Suppressor macrophage (primary cell): ENCODE measurements at regions not wholly inside any gene's neighbourhood (a gene's known extent, or its start where the extent isn't known, plus 50 kb on each side); places are given as distances from the start of the nearest gene placed in this dataset.

Experiments
- DNase-seq, 4 experiments: peaks; one replicate each; pipeline ENCODE4 v3.0.0-alpha.2; 2020 to 2022

- DNase-seq = no peak
Measured at GRCh38 chr13:33471204-33471603, 185.6 kb upstream of the STARD13 start.

GRCh38 chr13:33472446-33472845, 186.9 kb upstream of the STARD13 start:
- DNase-seq = no peak

- DNase-seq = no peak
Measured at GRCh38 chr13:33479105-33479504, 193.6 kb upstream of the STARD13 start.

GRCh38 chr13:33480561-33480960, 195.0 kb upstream of the STARD13 start:
- no peak for DNase-seq

GRCh38 chr13:33483471-33483870, 197.9 kb upstream of the STARD13 start:
- DNase-seq = no peak

- DNase-seq = no peak
Measured at GRCh38 chr13:33485247-33485646, 199.7 kb upstream of the STARD13 start.

GRCh38 chr13:33487575-33488243, 202.2 kb upstream of the STARD13 start:
- peak; percentile 63 to 88 (median 75) for DNase-seq

- no peak for DNase-seq
Measured at GRCh38 chr13:33489563-33489962, 204.0 kb upstream of the STARD13 start.

GRCh38 chr13:33490461-33491327, 205.1 kb upstream of the STARD13 start:
- DNase-seq = no peak

- DNase-seq = no peak
Measured at GRCh38 chr13:33493672-33494365, 208.3 kb upstream of the STARD13 start.

GRCh38 chr13:33494596-33495204, 209.1 kb upstream of the STARD13 start:
- DNase-seq = no peak

- no peak for DNase-seq
Measured at GRCh38 chr13:33496336-33496735, 210.8 kb upstream of the STARD13 start.

- DNase-seq = peak in 1 of 4 experiments; percentile 14
Measured at GRCh38 chr13:33497146-33497845, 211.7 kb upstream of the STARD13 start.

- DNase-seq = no peak
Measured at GRCh38 chr13:33508060-33508459, 222.5 kb upstream of the STARD13 start.

GRCh38 chr13:33509642-33510229, 224.2 kb upstream of the STARD13 start:
- peak; percentile 63 to 82 (median 76) for DNase-seq

- DNase-seq = no peak
Measured at GRCh38 chr13:33510350-33510970, 224.9 kb upstream of the STARD13 start.

GRCh38 chr13:33512880-33513554, 227.5 kb upstream of the STARD13 start:
- no peak for DNase-seq

GRCh38 chr13:33514362-33514761, 228.8 kb upstream of the STARD13 start:
- no peak for DNase-seq

- DNase-seq = no peak
Measured at GRCh38 chr13:33515146-33515545, 229.6 kb upstream of the STARD13 start.

- no peak for DNase-seq
Measured at GRCh38 chr13:33518452-33518851, 232.9 kb upstream of the STARD13 start.
